A549 (cell line): ENCODE measurements at regions not wholly inside any gene's neighbourhood (a gene's known extent, or its start where the extent isn't known, plus 50 kb on each side); places are given as distances from the start of the nearest gene placed in this dataset.

Source experiments
- ATAC-seq, 2 experiments: fragments of 200-7000 bp in 1 of 2; fragments of >200 bp in 1 of 2; cut with Nextera tagmentation in 1 of 2; cut with Tn5 transposase in 1 of 2; 3 replicates each; pipeline versions ENCODE4 v1.8.0 to v1.9.1; 2018 to 2020; ENCODE audit warnings: mild to moderate bottlenecking in 1 of 2, moderate library complexity in 1 of 2
- CTCF ChIA-PET: fragments of 300-600 bp; sonication (Branson Sonifier 250); formaldehyde crosslinking; extraction: SDS; loops from one replicate; lab custom pipeline; 2021; ENCODE audit warnings: antibody characterized with exemption, inconsistent platforms; lab: Yijun Ruan, JAX
- POLR2A ChIA-PET: fragments of 350-600 bp; formaldehyde crosslinking; extraction: SDS; loops from one replicate; lab custom pipeline; 2021; ENCODE audit warnings: antibody characterized with exemption, inconsistent platforms; lab: Yijun Ruan, JAX
- DNase-seq, 2 experiments: peaks; one replicate each; pipeline versions ENCODE4 v3.0.0 to v3.0.0-alpha.2; 2011 to 2016; ENCODE audit warnings: low read depth in 1 of 2, low spot score in 1 of 2
- FAIRE-seq: peaks from 2 replicates; lab custom pipeline; 2011; peaks lifted over from hg19 to GRCh38; lab: Jason Lieb, UNC
- H3K27ac ChIP-seq, 2 experiments: fragments of >200 bp; sonication (Bioruptor Twin); formaldehyde crosslinking; 3 replicates each; pipeline ENCODE4 v1.5.1; 2016 to 2017
- H3K4me1 ChIP-seq: fragments of >200 bp; sonication (Bioruptor Twin); formaldehyde crosslinking; 3 replicates; pipeline ENCODE4 v1.6.1; 2016
- H3K4me2 ChIP-seq: fragments of >200 bp; sonication (Bioruptor Twin); formaldehyde crosslinking; 3 replicates; pipeline ENCODE4 v1.6.1; 2016
- H3K4me3 ChIP-seq: fragments of >200 bp; sonication (Bioruptor Twin); formaldehyde crosslinking; 3 replicates; pipeline ENCODE4 v1.5.1; 2016
- H3K9me3 ChIP-seq: fragments of >200 bp; sonication (Bioruptor Twin); formaldehyde crosslinking; 3 replicates; pipeline ENCODE4 v1.6.1; 2016
- ATOH8 ChIP-seq: fragments of 250-450 bp; sonication (Bioruptor Pico); IDR thresholded peaks from 2 replicates; pipeline ENCODE4 v1.5.0; 2020; ENCODE audit warnings: low read depth, mild to moderate bottlenecking, moderate library complexity
- BCL3 ChIP-seq: fragments of >200 bp; sonication (Bioruptor Twin); formaldehyde crosslinking; IDR thresholded peaks from 3 replicates; pipeline ENCODE4 v1.6.1; 2016
- CHD2 ChIP-seq: fragments of 150-350 bp; IDR thresholded peaks from 2 replicates; pipeline ENCODE4 v1.6.1; 2014; ENCODE audit warnings: low read length; ENCODE audit not compliant: partially characterized antibody
- E2F6 ChIP-seq: IDR thresholded peaks from 2 replicates; pipeline ENCODE4 v1.6.1; 2012; ENCODE audit warnings: low read depth, borderline replicate concordance
- EP300 ChIP-seq, 2 experiments: fragments of >200 bp; sonication (Bioruptor Twin); formaldehyde crosslinking; IDR thresholded peaks; 2 replicates in 1 of 2; 3 replicates in 1 of 2; pipeline ENCODE4 v1.6.1; 2016 to 2017
- FOSB ChIP-seq: fragments of 250-450 bp; sonication (Bioruptor Pico); IDR thresholded peaks from 2 replicates; pipeline ENCODE4 v1.5.0; 2020; ENCODE audit warnings: mild to moderate bottlenecking, moderate library complexity
- GATA3 ChIP-seq: IDR thresholded peaks from 2 replicates; pipeline ENCODE4 v1.6.1; 2012; ENCODE audit warnings: borderline replicate concordance
- HOXA7 ChIP-seq: fragments of 250-450 bp; sonication (Bioruptor Pico); IDR thresholded peaks from 2 replicates; pipeline ENCODE4 v1.5.0; 2020; ENCODE audit warnings: mild to moderate bottlenecking, moderate library complexity
- HOXB13 ChIP-seq: fragments of 250-450 bp; sonication (Bioruptor Pico); IDR thresholded peaks from 2 replicates; pipeline ENCODE4 v1.5.0; 2020; ENCODE audit warnings: low read depth, mild to moderate bottlenecking, moderate library complexity
- HOXB5 ChIP-seq: fragments of 250-450 bp; sonication (Bioruptor Pico); IDR thresholded peaks from 2 replicates; pipeline ENCODE4 v1.5.0; 2020; ENCODE audit warnings: mild to moderate bottlenecking, moderate library complexity
- JUN ChIP-seq, 2 experiments: fragments of >200 bp; sonication (Bioruptor Twin); formaldehyde crosslinking; IDR thresholded peaks; 2 replicates in 1 of 2; 3 replicates in 1 of 2; pipeline ENCODE4 v1.6.1; 2016 to 2017
- KDM5A ChIP-seq: fragments of 200-600 bp; sonication (generic); IDR thresholded peaks from 2 replicates; pipeline ENCODE4 v1.6.1; 2016; ENCODE audit warnings: antibody characterized with exemption, mild to moderate bottlenecking
- MAZ ChIP-seq: fragments of 150-350 bp; IDR thresholded peaks from 2 replicates; pipeline ENCODE4 v1.6.1; 2014; ENCODE audit warnings: antibody characterized with exemption, low read depth, low read length, borderline replicate concordance
- NFE2L2 ChIP-seq: fragments of 150-350 bp; conservative IDR thresholded peaks from 2 replicates; pipeline ENCODE4 v1.6.1; 2014; ENCODE audit warnings: low read length
- NR3C1 ChIP-seq: fragments of >200 bp; sonication (Bioruptor Twin); formaldehyde crosslinking; IDR thresholded peaks from 3 replicates; pipeline ENCODE4 v1.6.1; 2017
- RARB ChIP-seq: fragments of 250-450 bp; sonication (Bioruptor Pico); IDR thresholded peaks from 2 replicates; pipeline ENCODE4 v1.8.0; 2021; ENCODE audit warnings: mild to moderate bottlenecking, moderate library complexity
- SREBF2 ChIP-seq: fragments of 450-650 bp; IDR thresholded peaks from 2 replicates; pipeline ENCODE4 v1.6.1; 2014; ENCODE audit warnings: mild to moderate bottlenecking, moderate library complexity
- TFCP2L1 ChIP-seq: fragments of 250-450 bp; sonication (Bioruptor Pico); IDR thresholded peaks from 2 replicates; pipeline ENCODE4 v1.5.0; 2021; ENCODE audit warnings: mild to moderate bottlenecking
- ZFP36 ChIP-seq: fragments of 450-650 bp; IDR thresholded peaks from 2 replicates; pipeline ENCODE4 v1.6.1; 2014; ENCODE audit warnings: borderline replicate concordance; ENCODE audit not compliant: partially characterized antibody
- WGBS: methylation state at CpG from one replicate; pipeline ENCODE4 v1.1.6; 2017; ENCODE audit errors: missing lambda C conversion rate; 5-methylcytosine and 5-hydroxymethylcytosine counted together
- TF ChIP-seq, protein P1 (sequence below): fragments of >200 bp; sonication (Bioruptor Twin); formaldehyde crosslinking; IDR thresholded peaks from 3 replicates; pipeline ENCODE4 v1.5.1; 2016
- TF ChIP-seq, protein P2 (sequence below): fragments of 250-450 bp; sonication (Bioruptor Pico); IDR thresholded peaks from 2 replicates; pipeline ENCODE4 v1.5.0; 2021; ENCODE audit warnings: mild to moderate bottlenecking, moderate library complexity, borderline replicate concordance
- TF ChIP-seq, protein P3 (sequence below): fragments of >200 bp; sonication (Bioruptor Twin); formaldehyde crosslinking; IDR thresholded peaks from 2 replicates; pipeline ENCODE4 v1.6.1; 2016

DNA sequence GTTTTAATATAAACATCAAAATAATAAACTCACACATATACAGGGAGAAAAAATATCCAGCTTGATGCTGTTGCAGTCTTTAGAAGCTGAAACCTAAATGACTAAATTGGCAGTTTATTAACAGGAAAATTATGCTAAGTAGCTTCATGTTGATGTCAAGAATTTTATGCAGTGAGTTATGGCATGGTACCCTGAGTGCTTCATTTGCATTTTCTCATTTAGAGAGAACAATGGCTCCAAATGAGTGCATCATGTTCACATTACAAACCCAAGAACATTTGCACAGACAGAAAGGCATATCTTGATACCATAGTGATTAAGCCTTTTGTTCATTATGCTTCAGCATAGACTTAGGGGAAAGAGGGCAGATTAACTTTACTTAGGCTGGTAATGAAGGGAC, 102.9 kb upstream of the FSTL4 start:
- FAIRE-seq, result no peak
- ATAC-seq, result no peak
- TF ChIP-seq SREBF2 (no peak), KDM5A (no peak), BCL3 (no peak), NFE2L2 (no peak), TFCP2L1 (CRISPR knock-in tag) (no peak), NR3C1 (no peak), RARB (no peak), ATOH8 (CRISPR knock-in tag) (no peak), JUN (IDR thresholded peaks at IDR 0.05) (no peak), HOXB5 (CRISPR knock-in tag) (no peak), FOSB (CRISPR knock-in tag) (no peak), MAZ (no peak), E2F6 (no peak), ZFP36 (no peak)
- TF ChIP-seq, protein P1, sequence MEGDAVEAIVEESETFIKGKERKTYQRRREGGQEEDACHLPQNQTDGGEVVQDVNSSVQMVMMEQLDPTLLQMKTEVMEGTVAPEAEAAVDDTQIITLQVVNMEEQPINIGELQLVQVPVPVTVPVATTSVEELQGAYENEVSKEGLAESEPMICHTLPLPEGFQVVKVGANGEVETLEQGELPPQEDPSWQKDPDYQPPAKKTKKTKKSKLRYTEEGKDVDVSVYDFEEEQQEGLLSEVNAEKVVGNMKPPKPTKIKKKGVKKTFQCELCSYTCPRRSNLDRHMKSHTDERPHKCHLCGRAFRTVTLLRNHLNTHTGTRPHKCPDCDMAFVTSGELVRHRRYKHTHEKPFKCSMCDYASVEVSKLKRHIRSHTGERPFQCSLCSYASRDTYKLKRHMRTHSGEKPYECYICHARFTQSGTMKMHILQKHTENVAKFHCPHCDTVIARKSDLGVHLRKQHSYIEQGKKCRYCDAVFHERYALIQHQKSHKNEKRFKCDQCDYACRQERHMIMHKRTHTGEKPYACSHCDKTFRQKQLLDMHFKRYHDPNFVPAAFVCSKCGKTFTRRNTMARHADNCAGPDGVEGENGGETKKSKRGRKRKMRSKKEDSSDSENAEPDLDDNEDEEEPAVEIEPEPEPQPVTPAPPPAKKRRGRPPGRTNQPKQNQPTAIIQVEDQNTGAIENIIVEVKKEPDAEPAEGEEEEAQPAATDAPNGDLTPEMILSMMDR, result no peak
- TF ChIP-seq, protein P2, sequence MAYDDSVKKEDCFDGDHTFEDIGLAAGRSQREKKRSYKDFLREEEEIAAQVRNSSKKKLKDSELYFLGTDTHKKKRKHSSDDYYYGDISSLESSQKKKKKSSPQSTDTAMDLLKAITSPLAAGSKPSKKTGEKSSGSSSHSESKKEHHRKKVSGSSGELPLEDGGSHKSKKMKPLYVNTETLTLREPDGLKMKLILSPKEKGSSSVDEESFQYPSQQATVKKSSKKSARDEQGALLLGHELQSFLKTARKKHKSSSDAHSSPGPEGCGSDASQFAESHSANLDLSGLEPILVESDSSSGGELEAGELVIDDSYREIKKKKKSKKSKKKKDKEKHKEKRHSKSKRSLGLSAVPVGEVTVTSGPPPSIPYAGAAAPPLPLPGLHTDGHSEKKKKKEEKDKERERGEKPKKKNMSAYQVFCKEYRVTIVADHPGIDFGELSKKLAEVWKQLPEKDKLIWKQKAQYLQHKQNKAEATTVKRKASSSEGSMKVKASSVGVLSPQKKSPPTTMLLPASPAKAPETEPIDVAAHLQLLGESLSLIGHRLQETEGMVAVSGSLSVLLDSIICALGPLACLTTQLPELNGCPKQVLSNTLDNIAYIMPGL (CRISPR knock-in tag), result no peak
- TF ChIP-seq, all 56 proteins: peak for 0
- no peak for DNase-seq
- ChIA-PET CTCF (interaction anchor here (0.8 to 1.3 kb wide), 3 partner anchors 23 to 291 kb away, joined by 3 to 6 read pairs (median 3); no protein-coding TSS in a partner anchor), POLR2A (no interaction called here)
- H3K9me3 ChIP-seq, result no peaks in the 10 kb centered on the region; the same call in 2 of the 3 replicates
- no peak overlapping the region for H3K4me2 ChIP-seq
- 0 out of 3 replicates have a peak, but pooled peaks cover 2% of the 10 kb centered on the region for H3K4me1 ChIP-seq
- no peak overlapping the region for H3K27ac ChIP-seq
- no peak overlapping the region for H3K4me3 ChIP-seq

DNA sequence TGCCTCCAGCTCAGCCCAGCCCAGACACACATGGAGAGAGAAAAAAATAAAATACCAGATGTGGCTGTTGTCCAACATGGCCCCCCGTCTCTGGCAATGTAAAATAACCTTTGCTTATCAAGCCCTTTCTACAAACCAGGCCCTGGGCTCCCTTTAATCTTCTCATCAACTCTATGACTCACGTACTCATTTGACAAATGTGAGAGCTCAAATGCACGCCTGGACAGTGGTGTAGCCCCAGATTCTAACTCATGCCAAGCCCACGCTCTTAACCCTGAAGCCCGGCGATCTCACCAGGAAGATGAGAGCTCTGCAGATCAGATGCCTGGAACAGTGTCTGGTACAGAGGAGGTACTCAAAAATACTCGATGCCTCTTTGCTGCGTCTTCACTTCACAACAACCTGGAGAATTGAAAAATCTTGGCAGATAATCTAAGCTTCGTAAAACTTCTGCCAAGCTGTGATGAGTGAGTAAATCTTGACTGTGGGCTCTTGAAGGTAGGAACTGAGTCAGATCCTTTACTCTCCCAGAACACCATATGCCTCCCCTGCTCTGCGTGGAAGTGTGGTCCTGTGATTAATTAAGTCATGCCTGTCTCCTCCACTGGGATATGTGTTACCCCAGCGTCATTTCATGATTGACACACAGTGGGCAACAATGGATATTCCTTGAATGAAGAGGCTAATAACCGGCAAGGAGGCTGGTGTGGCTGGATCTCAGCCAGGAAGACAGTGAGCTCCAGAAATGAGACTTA, 102.0 kb upstream of the FSTL4 start:
- 0 out of 3 replicates have a peak, but pooled peaks cover 2% of the 10 kb centered on the region for H3K4me1 ChIP-seq
- no peak for ATAC-seq
- TF ChIP-seq GATA3, result no peak
- TF ChIP-seq CHD2, result no peak
- no peak for TF ChIP-seq FOSB (CRISPR knock-in tag)
- TF ChIP-seq, protein P3, sequence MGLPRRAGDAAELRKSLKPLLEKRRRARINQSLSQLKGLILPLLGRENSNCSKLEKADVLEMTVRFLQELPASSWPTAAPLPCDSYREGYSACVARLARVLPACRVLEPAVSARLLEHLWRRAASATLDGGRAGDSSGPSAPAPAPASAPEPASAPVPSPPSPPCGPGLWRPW, result no peak
- TF ChIP-seq HOXA7, result no peak
- no peak for TF ChIP-seq EP300 (IDR thresholded peaks at IDR 0.05)
- TF ChIP-seq HOXB13 (CRISPR knock-in tag), result no peak
- TF ChIP-seq MAZ, result no peak
- TF ChIP-seq, all 56 proteins: peak for 0
- no peak overlapping the region for H3K4me2 ChIP-seq
- FAIRE-seq (no peak), DNase-seq (no peak)
- ChIA-PET CTCF (interaction anchor here (0.8 to 1.4 kb wide), 4 partner anchors 24 to 290 kb away, joined by 3 to 6 read pairs (median 3); no protein-coding TSS in a partner anchor), POLR2A (no interaction called here)
- no peaks in the 10 kb centered on the region; the same call in 2 of the 3 replicates for H3K9me3 ChIP-seq
- H3K27ac ChIP-seq, result no peak overlapping the region
- H3K4me3 ChIP-seq, result no peak overlapping the region
- 55% methylated on average over 12 of the region's 12 CpGs for WGBS
